Muscle of leg (tissue), 3 donors: ENCODE measurements at regions not wholly inside any gene's neighbourhood (a gene's known extent, or its start where the extent isn't known, plus 50 kb on each side); places are given as distances from the start of the nearest gene placed in this dataset.

Experiments used
- DNase-seq: peaks from one replicate; pipeline ENCODE4 v3.0.0; 2013
- H3K27ac ChIP-seq: one replicate; pipeline ENCODE4 v1.5.1; 2013; ENCODE audit warnings: mild to moderate bottlenecking, low read length, control low read depth
- H3K27me3 ChIP-seq: one replicate; pipeline ENCODE4 v1.6.1; 2013; ENCODE audit warnings: low read length; ENCODE audit not compliant: control insufficient read depth, insufficient read depth
- H3K36me3 ChIP-seq: one replicate; pipeline ENCODE4 v1.6.1; 2013; ENCODE audit warnings: low read length; ENCODE audit not compliant: control insufficient read depth, insufficient read depth
- H3K4me1 ChIP-seq: one replicate; pipeline ENCODE4 v1.6.1; 2013; ENCODE audit warnings: low read length; ENCODE audit not compliant: control insufficient read depth, insufficient read depth
- H3K4me3 ChIP-seq: one replicate; pipeline ENCODE4 v1.5.1; 2013; ENCODE audit warnings: low read length, control low read depth
- H3K9me3 ChIP-seq: replicated peaks from 2 replicates; pipeline ENCODE4 v1.6.1; 2013; ENCODE audit warnings: low read depth, low read length; ENCODE audit not compliant: control insufficient read depth
- WGBS: methylation state at CpG from one replicate; pipeline ENCODE4 v1.1.5; 2013; ENCODE audit warnings: missing lambda C conversion rate; ENCODE audit not compliant: insufficient coverage; 5-methylcytosine and 5-hydroxymethylcytosine counted together

GRCh38 chr12:42902001-42902400 lies 312.5 kb upstream of the PRICKLE1 start:
- Histone ChIP-seq H3K27me3 (no peaks in the 10 kb centered on the region), H3K27ac (no peak overlapping the region), H3K36me3 (no peaks in the 10 kb centered on the region), H3K9me3 (no peaks in the 10 kb centered on the region), H3K4me3 (no peak overlapping the region), H3K4me1 (peaks cover 5% of the 10 kb centered on the region)
- WGBS = 100% methylated on average over 2 of the region's 2 CpGs
- no peak for DNase-seq

DNA sequence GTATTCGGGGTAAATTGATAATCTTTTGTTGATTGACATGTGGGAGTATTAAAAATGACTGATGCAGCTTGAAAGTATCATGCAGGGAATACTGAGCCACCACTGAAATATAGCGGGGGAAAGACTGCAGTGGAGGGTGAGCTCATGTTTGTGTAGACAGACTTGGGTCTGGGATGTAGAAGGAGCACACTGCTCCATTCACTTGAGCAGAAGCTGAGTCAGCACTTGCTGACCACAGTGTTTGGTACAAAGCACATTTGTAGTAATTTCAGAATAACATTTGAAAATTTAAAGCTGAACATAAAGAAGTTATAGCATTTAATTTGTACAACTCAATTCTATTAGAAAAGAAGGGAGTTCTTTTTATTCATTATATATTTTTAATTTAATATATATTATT lies 304.3 kb upstream of the PRICKLE1 start:
- DNase-seq = no peak
- H3K4me3 ChIP-seq = no peak overlapping the region
- no peaks in the 10 kb centered on the region for H3K9me3 ChIP-seq
- H3K27ac ChIP-seq = no peak overlapping the region
- WGBS = 100% methylated on average over 1 of the region's 2 CpGs
- H3K36me3 ChIP-seq = no peaks in the 10 kb centered on the region
- H3K4me1 ChIP-seq = no peaks in the 10 kb centered on the region
- no peaks in the 10 kb centered on the region for H3K27me3 ChIP-seq

GRCh38 chr12:42892702-42893551 lies 303.4 kb upstream of the PRICKLE1 start:
- Histone ChIP-seq H3K9me3 (no peaks in the 10 kb centered on the region), H3K27me3 (no peaks in the 10 kb centered on the region), H3K4me1 (no peaks in the 10 kb centered on the region), H3K27ac (no peak overlapping the region), H3K4me3 (no peak overlapping the region), H3K36me3 (no peaks in the 10 kb centered on the region)
- no peak for DNase-seq
- 80% methylated on average over 1 of the region's 4 CpGs for WGBS

DNA sequence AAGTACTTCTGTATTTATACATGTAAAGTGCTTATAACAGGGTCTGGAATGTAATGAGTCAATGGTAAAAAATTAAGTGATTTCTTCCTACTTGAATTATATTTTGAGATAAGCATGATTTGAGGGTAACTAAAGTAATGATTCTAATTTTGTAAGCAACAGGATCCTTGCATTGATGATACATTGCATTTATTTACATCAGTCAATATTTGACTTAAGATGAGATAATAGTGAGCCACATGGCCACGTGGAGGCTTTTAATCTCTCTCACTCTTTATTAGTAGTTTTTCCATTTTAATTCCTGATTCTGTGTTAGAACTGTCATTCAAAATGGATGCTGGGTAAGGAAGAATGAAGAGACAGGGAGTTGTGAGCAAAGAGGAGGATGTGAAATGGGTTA lies 298.1 kb upstream of the PRICKLE1 start:
- no peak overlapping the region for H3K27ac ChIP-seq
- WGBS = no CpG with 5 or more reads among the region's 1 CpG
- H3K27me3 ChIP-seq = no peaks in the 10 kb centered on the region
- no peak for DNase-seq
- no peaks in the 10 kb centered on the region for H3K36me3 ChIP-seq
- H3K4me1 ChIP-seq = no peaks in the 10 kb centered on the region
- H3K4me3 ChIP-seq = no peak overlapping the region
- H3K9me3 ChIP-seq = no peaks in the 10 kb centered on the region

GRCh38 chr12:42886160-42886559 lies 296.6 kb upstream of the PRICKLE1 start:
- no peaks in the 10 kb centered on the region for H3K4me1 ChIP-seq
- no peaks in the 10 kb centered on the region for H3K27me3 ChIP-seq
- no peaks in the 10 kb centered on the region for H3K36me3 ChIP-seq
- H3K27ac ChIP-seq = no peak overlapping the region
- no peaks in the 10 kb centered on the region for H3K9me3 ChIP-seq
- no peak overlapping the region for H3K4me3 ChIP-seq
- DNase-seq = no peak
- WGBS = 20% methylated on average over 1 of the region's 3 CpGs

- Histone ChIP-seq H3K27me3 (no peaks in the 10 kb centered on the region), H3K4me3 (no peak overlapping the region), H3K27ac (no peak overlapping the region), H3K36me3 (no peaks in the 10 kb centered on the region), H3K9me3 (no peaks in the 10 kb centered on the region), H3K4me1 (no peaks in the 10 kb centered on the region)
- WGBS = no CpG with 5 or more reads among the region's 2 CpGs
- no peak for DNase-seq
Measured at GRCh38 chr12:42885677-42886076, 296.1 kb upstream of the PRICKLE1 start.

- Histone ChIP-seq H3K4me3 (no peak overlapping the region), H3K4me1 (no peaks in the 10 kb centered on the region), H3K9me3 (no peaks in the 10 kb centered on the region), H3K27me3 (no peaks in the 10 kb centered on the region), H3K36me3 (no peaks in the 10 kb centered on the region), H3K27ac (no peak overlapping the region)
- 100% methylated on average over 1 of the region's 4 CpGs for WGBS
- no peak for DNase-seq
Measured at GRCh38 chr12:42884116-42884515, 294.6 kb upstream of the PRICKLE1 start.

GRCh38 chr12:42873401-42873800 lies 283.9 kb upstream of the PRICKLE1 start:
- no peak overlapping the region for H3K4me3 ChIP-seq
- WGBS = 90% methylated on average over 2 of the region's 5 CpGs
- no peaks in the 10 kb centered on the region for H3K36me3 ChIP-seq
- no peaks in the 10 kb centered on the region for H3K4me1 ChIP-seq
- H3K9me3 ChIP-seq = no peaks in the 10 kb centered on the region
- H3K27ac ChIP-seq = no peak overlapping the region
- H3K27me3 ChIP-seq = no peaks in the 10 kb centered on the region
- no peak for DNase-seq

DNA sequence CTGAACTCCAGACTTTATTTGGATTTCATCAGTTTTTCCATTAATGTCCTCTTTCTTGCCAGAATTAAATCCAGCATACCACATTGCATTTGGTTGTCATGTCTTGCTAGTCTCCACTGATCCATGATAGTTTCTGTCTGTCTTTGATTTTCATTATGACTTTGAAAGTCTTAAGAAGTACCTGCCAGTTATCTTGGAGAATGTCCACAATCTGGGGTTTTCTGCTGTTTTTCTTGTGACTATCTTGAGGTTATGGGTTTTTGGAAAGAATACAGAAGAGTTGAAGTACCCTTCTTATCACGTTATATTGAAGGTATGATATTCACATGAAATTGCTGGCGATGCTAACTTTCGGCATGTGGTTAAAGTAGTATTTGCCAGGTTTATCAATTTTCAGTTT lies 282.3 kb upstream of the PRICKLE1 start:
- H3K36me3 ChIP-seq = no peaks in the 10 kb centered on the region
- DNase-seq = no peak
- no peaks in the 10 kb centered on the region for H3K4me1 ChIP-seq
- no peaks in the 10 kb centered on the region for H3K9me3 ChIP-seq
- H3K4me3 ChIP-seq = no peak overlapping the region
- H3K27ac ChIP-seq = no peak overlapping the region
- WGBS = no CpG with 5 or more reads among the region's 3 CpGs
- H3K27me3 ChIP-seq = no peaks in the 10 kb centered on the region

DNA sequence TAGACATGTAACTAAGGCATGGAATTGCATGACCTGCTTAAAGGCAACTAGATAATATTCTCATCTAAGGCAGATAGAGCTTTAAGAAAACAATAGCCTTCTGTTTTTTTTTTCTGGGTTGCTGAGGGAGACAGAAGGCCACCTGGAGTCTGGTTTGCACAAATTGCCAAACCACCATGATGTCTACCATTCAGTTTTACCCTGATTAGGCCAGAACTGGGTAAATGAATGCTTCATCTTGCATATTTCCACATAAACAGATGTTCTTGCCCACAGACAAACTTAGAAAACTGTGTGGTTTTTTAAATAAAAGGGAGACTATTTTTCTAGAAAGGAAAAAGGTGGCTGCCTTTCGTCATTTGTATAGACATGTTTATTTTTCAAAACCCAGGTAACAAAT lies 278.7 kb upstream of the PRICKLE1 start:
- no peaks in the 10 kb centered on the region for H3K36me3 ChIP-seq
- H3K27me3 ChIP-seq = no peaks in the 10 kb centered on the region
- H3K9me3 ChIP-seq = no peaks in the 10 kb centered on the region
- WGBS = no CpG with 5 or more reads among the region's 1 CpG
- no peaks in the 10 kb centered on the region for H3K4me1 ChIP-seq
- no peak overlapping the region for H3K4me3 ChIP-seq
- H3K27ac ChIP-seq = no peak overlapping the region
- DNase-seq = no peak

GRCh38 chr12:42865282-42865681 lies 275.7 kb upstream of the PRICKLE1 start:
- no peaks in the 10 kb centered on the region for H3K4me1 ChIP-seq

More at GRCh38 chr12:42865282-42865681, 275.7 kb upstream of the PRICKLE1 start:
- H3K9me3 ChIP-seq = no peaks in the 10 kb centered on the region
- H3K4me3 ChIP-seq = no peak overlapping the region
- WGBS = no CpG with 5 or more reads among the region's 3 CpGs
- no peak overlapping the region for H3K27ac ChIP-seq
- DNase-seq = no peak
- no peaks in the 10 kb centered on the region for H3K36me3 ChIP-seq
- no peaks in the 10 kb centered on the region for H3K27me3 ChIP-seq
